ENCODE measurements at regions not wholly inside any gene's neighbourhood (a gene's known extent, or its start where the extent isn't known, plus 50 kb on each side); places are given as distances from the start of the nearest gene placed in this dataset.

- intact Hi-C loops (cut with DNase I), result no loop called here
- Histone ChIP-seq H3K27me3 (no peaks in the 10 kb centered on the region), H3K4me1 (ENCODE audit: insufficient read depth) (no peaks in the 10 kb centered on the region), H3K36me3 (no peaks in the 10 kb centered on the region), H3K4me3 (no peak overlapping the region), H3K9me3 (no peaks in the 10 kb centered on the region), H3K27ac (no peak overlapping the region)
- WGBS, 3 donors, result 75 to 85% (median 78%) methylated on average over 16 to 18 of the region's 18 CpGs
- TF ChIP-seq CTCF (IDR thresholded peaks at IDR 0.05), result no peak
- TF ChIP-seq POLR2A (IDR thresholded peaks at IDR 0.05), result no peak
- TF ChIP-seq EP300 (IDR thresholded peaks at IDR 0.05), result no peak
- DNase-seq, result peak in 1 of 5 donors; percentile 10
Observed at GRCh38 chr11:70531281-70532065, 133.1 kb downstream of the CTTN start.

GRCh38 chr11:70532066-70532440, 133.7 kb downstream of the CTTN start:
- H3K4me3 ChIP-seq, result no peak overlapping the region
- DNase-seq, result no peak
- no peaks in the 10 kb centered on the region for H3K4me1 ChIP-seq (ENCODE audit: insufficient read depth)
- TF ChIP-seq CTCF (IDR thresholded peaks at IDR 0.05), result no peak
- no peak for TF ChIP-seq EP300 (IDR thresholded peaks at IDR 0.05)
- no peak for TF ChIP-seq POLR2A (IDR thresholded peaks at IDR 0.05)
- H3K27me3 ChIP-seq, result no peaks in the 10 kb centered on the region
- intact Hi-C loops (cut with DNase I), result no loop called here
- WGBS, 3 donors, result 53 to 71% (median 64%) methylated on average over 1 of the region's 1 CpG
- H3K27ac ChIP-seq, result no peak overlapping the region
- H3K9me3 ChIP-seq, result no peaks in the 10 kb centered on the region
- no peaks in the 10 kb centered on the region for H3K36me3 ChIP-seq

- no peaks in the 10 kb centered on the region for H3K27me3 ChIP-seq
- intact Hi-C loops (cut with DNase I), result no loop called here
- no peak for DNase-seq
- WGBS, 3 donors, result 63 to 72% (median 71%) methylated on average over 15 of the region's 15 CpGs
- H3K36me3 ChIP-seq, result no peaks in the 10 kb centered on the region
- H3K27ac ChIP-seq, result no peak overlapping the region
- H3K4me3 ChIP-seq, result no peak overlapping the region
- TF ChIP-seq EP300 (IDR thresholded peaks at IDR 0.05), result no peak
- TF ChIP-seq POLR2A (IDR thresholded peaks at IDR 0.05), result no peak
- TF ChIP-seq CTCF (IDR thresholded peaks at IDR 0.05), result no peak
- H3K9me3 ChIP-seq, result no peaks in the 10 kb centered on the region
- H3K4me1 ChIP-seq (ENCODE audit: insufficient read depth), result no peaks in the 10 kb centered on the region
Observed at GRCh38 chr11:70532731-70533130, 134.4 kb downstream of the CTTN start.

- H3K9me3 ChIP-seq, result no peaks in the 10 kb centered on the region
- 87 to 90% (median 89%) methylated on average over 16 of the region's 16 CpGs for WGBS, 3 donors
- H3K36me3 ChIP-seq, result no peaks in the 10 kb centered on the region
- H3K4me1 ChIP-seq (ENCODE audit: insufficient read depth), result no peaks in the 10 kb centered on the region
- peak in 1 of 5 donors; percentile 8 for DNase-seq
- no peak overlapping the region for H3K27ac ChIP-seq
- intact Hi-C loops (cut with DNase I), result loop anchor here in 1 of 4 donors (5.0 kb wide), 1 partner anchor 287 kb away; no protein-coding TSS in a partner anchor
- H3K4me3 ChIP-seq, result no peak overlapping the region
- no peaks in the 10 kb centered on the region for H3K27me3 ChIP-seq
- TF ChIP-seq POLR2A (IDR thresholded peaks at IDR 0.05) (no peak), EP300 (IDR thresholded peaks at IDR 0.05) (no peak), CTCF (IDR thresholded peaks at IDR 0.05) (no peak)
Observed at GRCh38 chr11:70535191-70535971, 137.1 kb downstream of the CTTN start.

Measured in ovary (tissue), 7 donors.